D721Med (cell line): ENCODE measurements at regions not wholly inside any gene's neighbourhood (a gene's known extent, or its start where the extent isn't known, plus 50 kb on each side); places are given as distances from the start of the nearest gene placed in this dataset.

Experiments
- DNase-seq: peaks from one replicate; pipeline ENCODE4 v3.0.0; 2011; ENCODE audit warnings: low spot score; ENCODE audit not compliant: insufficient read length
- FAIRE-seq: peaks from 2 replicates; lab custom pipeline; 2011; peaks lifted over from hg19 to GRCh38; lab: Jason Lieb, UNC
- TF ChIP-seq, protein P1 (sequence below): IDR thresholded peaks from 2 replicates; pipeline ENCODE4 v1.5.1; 2012; ENCODE audit warnings: mild to moderate bottlenecking, control low read depth; ENCODE audit not compliant: insufficient read depth; ENCODE audit errors: missing control alignments

DNA sequence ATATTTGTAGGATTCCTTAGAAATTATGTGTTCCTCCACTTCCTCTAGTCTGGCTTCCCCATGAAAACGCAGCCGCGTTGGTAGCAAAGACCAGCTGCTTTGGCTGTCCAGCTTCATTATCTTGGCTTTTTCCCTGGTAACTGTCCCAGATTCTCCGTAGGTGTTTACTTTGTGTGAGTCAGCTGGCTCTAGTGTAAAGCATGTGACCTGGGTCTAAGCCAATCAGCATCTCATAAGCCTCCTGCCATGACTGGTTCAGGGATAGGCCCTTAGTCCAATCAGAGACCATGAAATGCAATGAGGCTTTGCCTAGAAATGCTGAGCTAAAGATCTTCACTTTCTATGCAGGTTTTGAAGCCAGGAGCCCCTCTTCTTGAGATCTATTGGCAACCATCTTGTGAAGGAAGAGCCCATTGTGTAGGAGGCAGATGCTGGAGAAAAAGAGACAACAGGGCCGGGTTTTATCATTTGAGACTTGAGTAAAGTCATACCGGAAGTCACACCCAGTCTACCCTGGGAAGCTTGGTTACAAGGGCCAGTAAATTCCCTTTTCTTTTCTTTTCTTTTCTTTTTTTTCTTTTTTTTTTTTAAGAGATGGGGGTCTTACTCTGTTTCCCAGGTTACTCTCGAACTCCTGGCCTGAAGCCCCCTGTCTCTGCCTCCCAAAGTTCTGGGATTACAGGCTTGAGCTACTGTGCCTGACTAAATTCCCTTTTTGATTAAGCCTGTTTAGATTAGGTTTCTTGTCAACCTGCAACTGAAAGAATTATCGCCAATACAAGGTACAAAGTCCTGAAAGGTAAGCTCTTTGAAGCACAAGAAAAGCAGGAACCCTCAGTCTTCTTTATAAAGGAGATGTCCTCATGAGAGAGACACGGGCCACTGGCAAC, 256.5 kb upstream of the RREB1 start:
- DNase-seq (no peak), FAIRE-seq (no peak)
- TF ChIP-seq, protein P1, sequence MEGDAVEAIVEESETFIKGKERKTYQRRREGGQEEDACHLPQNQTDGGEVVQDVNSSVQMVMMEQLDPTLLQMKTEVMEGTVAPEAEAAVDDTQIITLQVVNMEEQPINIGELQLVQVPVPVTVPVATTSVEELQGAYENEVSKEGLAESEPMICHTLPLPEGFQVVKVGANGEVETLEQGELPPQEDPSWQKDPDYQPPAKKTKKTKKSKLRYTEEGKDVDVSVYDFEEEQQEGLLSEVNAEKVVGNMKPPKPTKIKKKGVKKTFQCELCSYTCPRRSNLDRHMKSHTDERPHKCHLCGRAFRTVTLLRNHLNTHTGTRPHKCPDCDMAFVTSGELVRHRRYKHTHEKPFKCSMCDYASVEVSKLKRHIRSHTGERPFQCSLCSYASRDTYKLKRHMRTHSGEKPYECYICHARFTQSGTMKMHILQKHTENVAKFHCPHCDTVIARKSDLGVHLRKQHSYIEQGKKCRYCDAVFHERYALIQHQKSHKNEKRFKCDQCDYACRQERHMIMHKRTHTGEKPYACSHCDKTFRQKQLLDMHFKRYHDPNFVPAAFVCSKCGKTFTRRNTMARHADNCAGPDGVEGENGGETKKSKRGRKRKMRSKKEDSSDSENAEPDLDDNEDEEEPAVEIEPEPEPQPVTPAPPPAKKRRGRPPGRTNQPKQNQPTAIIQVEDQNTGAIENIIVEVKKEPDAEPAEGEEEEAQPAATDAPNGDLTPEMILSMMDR: no peak

DNA sequence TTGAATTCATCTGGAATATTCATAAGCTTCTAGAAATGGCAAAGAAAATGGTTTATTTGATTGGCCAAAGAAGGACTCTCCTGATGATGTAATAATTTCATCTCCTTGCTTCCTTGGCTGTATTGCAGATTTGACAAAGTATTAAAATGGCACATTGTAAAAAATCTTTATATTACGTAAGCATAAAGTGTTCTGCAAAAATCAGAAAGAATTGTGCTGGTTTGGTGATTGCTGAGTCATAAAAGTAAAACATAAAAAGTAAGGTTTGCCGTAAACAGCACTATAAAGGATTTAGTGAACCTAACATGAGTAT, 255.9 kb upstream of the RREB1 start:
- DNase-seq (no peak), FAIRE-seq (no peak)
- TF ChIP-seq, protein P1: no peak

DNA sequence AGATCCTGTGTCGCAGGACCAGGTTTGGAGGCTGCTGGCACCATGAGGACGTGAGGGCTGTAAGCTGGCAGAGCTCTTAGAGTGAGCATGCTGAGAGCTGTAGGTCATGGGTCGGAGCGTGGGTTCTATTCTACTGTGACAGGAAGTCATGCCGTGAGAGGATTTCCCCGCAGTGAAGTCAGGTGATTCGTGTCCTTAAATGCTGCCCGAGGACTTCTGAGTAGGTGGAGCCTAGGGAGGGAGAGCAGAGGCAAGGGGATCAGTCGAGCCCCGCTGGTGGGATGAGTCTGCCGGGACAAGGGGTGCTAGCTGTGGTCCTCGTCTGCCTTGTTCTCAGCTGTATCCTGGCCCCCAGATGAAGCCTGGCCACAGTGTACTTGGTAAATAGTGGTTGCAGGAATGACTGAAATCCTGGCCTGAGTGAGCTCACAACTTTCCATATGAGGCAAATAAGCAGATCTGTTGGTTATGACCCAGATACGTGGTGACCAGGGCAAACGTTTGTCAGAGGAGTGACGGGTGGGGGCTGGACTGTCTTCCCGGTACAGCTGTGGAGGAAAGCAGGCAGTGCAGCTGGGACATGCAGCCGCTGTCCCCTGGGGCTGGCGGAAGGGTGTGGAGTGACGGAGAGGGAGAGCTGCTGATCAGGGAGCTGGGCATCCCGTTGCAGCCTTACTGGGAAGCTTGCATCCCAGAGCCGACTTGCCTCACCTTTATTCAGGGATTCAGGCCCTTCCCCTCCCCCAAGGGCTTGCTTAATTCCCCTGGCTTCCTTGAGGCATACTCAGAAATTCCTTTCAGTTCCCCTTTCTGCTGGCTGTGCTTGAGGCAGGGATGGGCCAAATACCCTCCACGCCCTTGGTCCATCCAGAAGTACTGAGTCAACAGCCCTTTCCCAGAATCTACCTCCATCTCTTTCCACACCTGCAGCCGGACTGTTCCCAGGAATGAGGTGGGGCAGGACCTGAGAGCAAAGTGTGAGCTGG, 250.9 kb upstream of the RREB1 start:
- DNase-seq (no peak), FAIRE-seq (no peak)
- TF ChIP-seq, protein P1: no peak

DNA sequence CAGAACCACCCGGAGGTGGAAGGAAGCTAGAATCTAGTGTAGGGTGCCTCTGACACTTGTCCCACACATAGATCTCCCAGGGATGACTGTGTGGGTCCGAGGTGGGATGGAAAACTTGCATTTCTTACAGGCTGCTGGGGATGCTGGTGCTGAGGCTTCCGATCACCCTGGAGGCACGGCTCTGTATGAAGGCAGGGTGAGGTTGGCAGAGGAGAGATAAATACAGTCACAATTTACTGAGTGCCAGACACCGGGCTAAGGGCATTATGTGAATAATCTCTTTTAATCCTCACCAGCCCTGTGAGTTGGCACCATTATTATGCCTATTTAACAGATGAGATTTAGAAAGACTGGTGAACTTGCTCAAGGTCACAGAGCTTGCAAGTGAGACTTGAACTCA, 250.2 kb upstream of the RREB1 start:
- DNase-seq (no peak), FAIRE-seq (no peak)
- TF ChIP-seq, protein P1: no peak

DNA sequence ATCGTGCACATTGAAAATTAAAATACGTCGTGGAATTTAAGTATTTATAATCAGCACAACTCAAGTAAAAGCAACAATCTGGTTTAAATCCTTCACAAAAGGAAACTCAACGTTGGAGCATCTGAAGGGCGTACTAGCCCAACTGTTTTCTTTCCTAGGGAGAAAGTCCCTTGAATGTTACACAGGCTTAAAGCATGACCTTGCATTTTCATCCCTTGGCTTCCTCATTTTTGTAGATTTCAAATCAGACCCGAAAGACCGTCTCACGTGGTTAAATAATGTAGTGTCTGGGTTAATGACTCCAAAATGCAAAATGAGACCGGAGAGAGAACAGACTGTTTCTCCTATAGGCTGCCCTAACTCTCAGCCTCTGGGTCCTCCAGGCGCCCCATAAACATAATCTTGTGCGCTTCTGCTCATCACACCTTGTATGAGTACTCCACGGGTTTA, 249.2 kb upstream of the RREB1 start:
- FAIRE-seq: no peak
- TF ChIP-seq, protein P1: no peak
- DNase-seq: no peak

DNA sequence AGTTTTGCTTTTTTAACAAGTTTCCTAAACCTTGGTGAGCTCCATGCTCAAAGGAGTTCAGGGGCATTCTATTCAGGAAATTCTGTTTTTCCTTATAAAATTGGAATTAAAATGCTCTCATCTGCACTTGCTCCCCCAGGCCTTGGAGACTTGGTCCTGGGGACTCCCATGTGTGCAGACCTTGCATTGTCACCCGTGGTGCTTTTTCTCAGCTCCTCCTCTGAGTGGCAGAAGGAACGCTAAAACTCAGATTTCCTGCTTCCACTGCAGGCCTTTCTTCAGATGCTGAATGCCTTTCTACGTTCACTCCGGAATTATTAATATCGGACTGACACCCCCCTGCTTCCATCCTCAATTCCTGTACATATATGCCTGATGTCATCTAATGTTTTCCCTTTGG, 248.7 kb upstream of the RREB1 start:
- TF ChIP-seq, protein P1: no peak
- DNase-seq (no peak), FAIRE-seq (no peak)
